ENCODE measurements at regions not wholly inside any gene's neighbourhood (a gene's known extent, or its start where the extent isn't known, plus 50 kb on each side); places are given as distances from the start of the nearest gene placed in this dataset.

GRCh38 chr21:27219068-27219467 lies 252.2 kb upstream of the ADAMTS5 start:
- no peak for DNase-seq (ENCODE audit: low spot score)
- ATAC-seq, result no peak

GRCh38 chr21:27213303-27213702 lies 246.4 kb upstream of the ADAMTS5 start:
- ATAC-seq (no peak), DNase-seq (ENCODE audit: low spot score) (no peak)

GRCh38 chr21:27212441-27212840 lies 245.6 kb upstream of the ADAMTS5 start:
- ATAC-seq, result no peak
- DNase-seq (ENCODE audit: low spot score), result no peak

- ATAC-seq, result no peak
These were observed 242.7 kb upstream of the ADAMTS5 start for GRCh38 chr21:27209546-27209945.

DNA sequence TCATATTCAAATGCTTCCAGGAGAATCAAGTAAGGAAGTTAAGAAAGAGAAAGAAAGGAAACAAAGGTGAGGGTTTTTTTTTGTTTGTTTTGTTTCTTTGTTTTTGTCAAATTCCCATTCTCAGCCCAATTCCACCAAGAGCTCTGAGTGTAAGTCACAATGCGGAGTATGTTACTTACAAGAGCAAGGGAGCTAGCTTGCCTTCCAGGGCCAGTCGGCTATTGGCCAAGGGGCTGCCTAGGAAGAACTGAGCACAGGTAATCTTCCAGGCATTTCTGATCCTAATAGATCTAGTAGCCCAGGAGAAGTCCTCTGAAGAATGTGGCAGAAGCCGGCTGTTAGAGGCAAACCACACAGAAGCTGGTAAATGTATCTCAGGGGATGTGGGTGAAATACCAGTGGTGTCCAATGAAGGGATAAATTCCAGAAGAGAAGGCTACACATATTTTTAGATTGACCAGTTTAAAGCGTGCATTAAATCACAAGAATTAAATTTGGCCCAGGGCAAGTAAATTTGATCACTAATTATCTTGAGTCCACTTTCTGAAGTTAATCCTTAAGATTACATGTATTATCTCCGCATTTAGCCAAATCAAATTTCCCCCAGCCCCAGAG lies 239.6 kb upstream of the ADAMTS5 start:
- ATAC-seq (no peak), DNase-seq (ENCODE audit: low spot score) (no peak)

More at GRCh38 chr21:27209546-27209945, 242.7 kb upstream of the ADAMTS5 start:
- DNase-seq (ENCODE audit: low spot score), result no peak

DNA sequence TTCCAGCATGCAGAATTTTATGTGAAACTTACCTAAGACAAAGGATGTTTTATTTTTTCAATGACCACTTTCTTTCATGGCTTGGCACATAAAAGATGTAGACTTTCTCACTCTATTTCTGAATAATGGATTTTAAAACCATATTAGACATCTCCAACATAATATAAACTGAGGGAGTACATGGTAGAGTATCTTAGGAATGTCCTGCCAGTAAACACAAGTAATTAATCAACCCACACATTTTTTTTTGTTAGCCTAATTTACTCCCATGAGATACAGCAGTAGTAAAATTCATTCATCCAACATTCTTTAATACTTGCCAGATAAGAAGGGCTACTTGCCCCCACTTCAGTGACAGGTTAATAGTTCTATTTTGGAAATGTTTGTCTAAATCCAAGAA lies 235.4 kb upstream of the ADAMTS5 start:
- DNase-seq (ENCODE audit: low spot score), result no peak

GRCh38 chr21:27201197-27201596 lies 234.3 kb upstream of the ADAMTS5 start:
- ATAC-seq (no peak), DNase-seq (ENCODE audit: low spot score) (no peak)

More for the DNA sequence above, 235.4 kb upstream of the ADAMTS5 start:
- ATAC-seq, result no peak

DNA sequence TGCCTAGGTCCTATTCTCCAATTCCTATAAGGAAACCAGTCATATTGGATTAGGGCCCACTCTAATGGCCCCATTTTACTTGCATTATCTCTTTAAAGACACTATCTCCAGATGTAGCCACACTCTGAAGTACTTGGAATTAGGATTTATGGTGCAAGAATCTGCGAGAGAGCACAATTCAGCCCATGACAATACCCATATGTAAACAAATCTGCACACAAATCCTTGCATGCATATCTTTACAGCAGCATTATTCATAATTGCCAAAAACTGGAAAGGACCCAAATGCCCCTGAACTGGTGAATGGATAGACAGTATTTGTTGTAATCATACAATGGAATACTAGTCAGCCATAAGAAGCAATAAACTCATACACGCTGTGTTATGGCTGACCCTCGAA lies 229.8 kb upstream of the ADAMTS5 start:
- ATAC-seq (no peak), DNase-seq (ENCODE audit: low spot score) (no peak)

DNA sequence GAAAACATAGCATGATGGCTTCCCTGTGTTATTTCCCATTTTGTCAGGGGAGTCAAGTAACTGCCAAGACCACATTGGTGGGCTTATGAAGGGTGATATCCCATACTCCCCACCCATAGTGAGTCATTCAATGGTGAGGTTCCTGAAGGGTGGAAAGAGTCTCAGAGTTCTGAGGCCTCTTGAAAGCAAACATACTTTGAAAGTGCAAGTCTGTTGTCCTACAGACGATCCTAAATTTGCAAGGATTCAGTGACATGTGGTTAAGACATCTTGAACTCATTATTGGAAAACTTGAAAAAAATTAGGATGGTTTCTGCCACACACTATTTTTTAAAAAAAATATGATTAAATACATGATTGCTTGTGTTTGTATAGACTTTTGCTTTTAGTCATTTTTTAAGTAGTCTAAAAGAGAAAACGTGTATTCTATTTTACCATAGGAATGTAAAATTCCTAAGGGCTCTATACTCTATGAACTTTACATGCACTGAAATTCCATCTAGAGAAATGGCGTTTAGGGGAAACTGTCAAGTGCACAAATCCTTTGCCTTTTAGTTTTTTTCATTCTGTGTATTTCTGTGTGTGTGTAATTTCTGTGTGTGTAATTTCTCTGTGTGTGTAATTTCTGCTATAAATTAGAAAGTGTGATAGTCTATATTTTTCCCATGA lies 225.5 kb upstream of the ADAMTS5 start:
- DNase-seq (ENCODE audit: low spot score), result no peak
- no peak for ATAC-seq

- DNase-seq (ENCODE audit: low spot score) (no peak), ATAC-seq (no peak)
These were observed 223.7 kb upstream of the ADAMTS5 start for GRCh38 chr21:27190601-27191000.

GRCh38 chr21:27189870-27190269 lies 223.0 kb upstream of the ADAMTS5 start:
- ATAC-seq (no peak), DNase-seq (ENCODE audit: low spot score) (no peak)

DNA sequence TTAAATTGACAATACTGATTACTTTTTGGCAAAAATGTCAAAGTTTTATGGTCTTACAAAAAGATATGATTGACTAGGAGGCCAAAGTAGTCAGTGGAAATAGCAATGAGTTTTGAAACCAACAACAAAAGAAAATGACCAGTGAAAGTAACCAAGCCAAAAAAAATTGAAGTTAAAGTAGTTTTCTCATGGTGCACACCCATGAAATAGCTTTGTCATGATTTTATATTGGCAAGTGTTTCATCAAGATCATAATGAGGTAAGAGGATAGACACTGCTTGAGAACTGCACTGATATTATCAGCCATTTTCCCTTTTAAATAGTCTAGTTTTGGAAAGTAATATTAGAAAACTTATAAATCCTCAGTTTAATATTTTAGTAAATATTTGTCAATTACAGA lies 206.2 kb upstream of the ADAMTS5 start:
- DNase-seq (ENCODE audit: low spot score) (no peak), ATAC-seq (no peak)

- no peak for ATAC-seq
These were observed 204.8 kb upstream of the ADAMTS5 start for GRCh38 chr21:27171707-27172106.

GRCh38 chr21:27168084-27168483 lies 201.2 kb upstream of the ADAMTS5 start:
- DNase-seq (ENCODE audit: low spot score), result no peak

More at GRCh38 chr21:27171707-27172106, 204.8 kb upstream of the ADAMTS5 start:
- DNase-seq (ENCODE audit: low spot score), result no peak

DNA sequence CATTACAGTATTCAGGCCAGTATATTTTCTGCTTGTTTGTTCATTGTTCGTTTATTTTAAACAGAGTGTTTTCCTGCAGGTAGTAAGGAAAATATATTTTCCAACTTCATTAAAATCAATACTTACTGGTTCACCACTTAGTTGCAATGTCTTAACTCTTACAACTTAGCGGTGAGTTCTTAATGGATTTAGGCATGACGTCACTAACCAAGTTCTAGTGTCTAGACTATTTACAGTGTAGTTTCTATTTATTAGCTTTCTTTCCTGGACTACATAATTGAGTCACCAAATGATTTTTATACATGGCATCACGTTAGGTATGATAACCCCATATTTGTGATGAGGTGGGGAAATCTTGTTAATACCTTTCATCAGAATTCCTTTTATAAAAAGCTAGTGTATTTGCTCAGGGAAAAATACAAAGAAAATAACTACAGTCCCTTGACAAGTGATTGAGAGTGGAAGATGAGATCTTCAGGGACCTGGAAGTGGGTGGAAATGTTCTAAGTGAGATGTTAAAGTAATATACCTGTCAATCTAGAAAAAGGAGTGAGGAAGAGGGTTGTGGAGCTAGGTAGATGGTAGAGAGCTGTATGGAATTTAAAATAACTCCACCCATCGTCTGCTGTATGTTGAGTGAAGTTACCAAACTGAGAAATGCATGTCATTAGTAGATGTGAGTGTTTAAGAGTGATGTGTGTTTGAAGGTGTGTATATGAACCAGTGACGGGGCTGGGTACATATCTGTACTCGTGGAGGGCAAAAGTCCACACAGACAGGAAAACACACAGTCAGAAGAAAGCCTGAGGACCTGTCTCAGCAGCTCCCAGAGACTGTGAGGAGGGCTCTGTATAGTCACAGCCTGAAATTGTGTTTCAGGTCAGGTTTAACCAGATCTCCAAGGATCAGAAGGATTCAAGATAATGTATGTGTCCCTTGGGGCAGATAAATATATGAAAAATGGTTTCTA lies 197.6 kb upstream of the ADAMTS5 start:
- ATAC-seq (no peak), DNase-seq (ENCODE audit: low spot score) (no peak)

More at GRCh38 chr21:27168084-27168483, 201.2 kb upstream of the ADAMTS5 start:
- no peak for ATAC-seq

DNA sequence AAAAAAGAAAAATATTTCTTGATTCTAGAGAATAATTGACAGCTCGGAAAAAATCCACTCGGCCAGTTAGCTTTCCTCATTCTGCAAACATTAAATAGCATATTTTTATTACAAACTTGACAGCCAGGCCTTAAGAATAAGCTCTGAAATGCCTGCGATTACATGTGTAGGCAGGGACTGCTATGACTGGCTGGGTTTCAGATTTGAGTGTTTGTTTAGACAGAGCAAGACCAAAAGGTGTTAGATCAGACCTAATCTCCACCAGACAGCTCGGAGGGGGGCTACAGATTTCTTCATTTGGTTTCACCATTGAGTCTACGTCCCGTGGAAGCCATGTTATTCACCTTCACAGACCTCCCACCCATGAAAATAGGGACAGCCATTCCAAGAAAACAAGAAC lies 192.1 kb upstream of the ADAMTS5 start:
- ATAC-seq (no peak), DNase-seq (ENCODE audit: low spot score) (no peak)

DNA sequence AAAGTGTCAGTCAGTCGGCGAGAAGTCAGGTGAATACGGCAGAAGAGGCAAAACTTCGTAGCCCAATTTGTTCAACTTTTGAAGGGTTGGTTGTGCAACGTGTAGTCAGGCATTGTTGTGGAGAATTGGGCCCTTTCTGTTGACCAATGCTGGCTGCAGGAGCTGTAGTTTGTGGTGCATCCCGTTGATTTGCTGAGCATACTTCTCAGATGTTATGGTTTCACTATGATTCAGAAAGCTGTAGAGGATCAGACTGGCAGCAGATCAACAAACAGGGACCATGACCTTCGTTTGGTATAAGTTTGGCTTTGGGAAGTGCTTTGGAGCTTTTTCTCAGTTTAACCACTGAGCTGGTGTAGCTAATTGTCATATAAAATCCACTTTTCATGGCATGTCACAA lies 190.2 kb upstream of the ADAMTS5 start:
- DNase-seq (ENCODE audit: low spot score) (no peak), ATAC-seq (no peak)

- ATAC-seq (no peak), DNase-seq (ENCODE audit: low spot score) (no peak)
These were observed 189.8 kb upstream of the ADAMTS5 start for GRCh38 chr21:27156666-27157065.

DNA sequence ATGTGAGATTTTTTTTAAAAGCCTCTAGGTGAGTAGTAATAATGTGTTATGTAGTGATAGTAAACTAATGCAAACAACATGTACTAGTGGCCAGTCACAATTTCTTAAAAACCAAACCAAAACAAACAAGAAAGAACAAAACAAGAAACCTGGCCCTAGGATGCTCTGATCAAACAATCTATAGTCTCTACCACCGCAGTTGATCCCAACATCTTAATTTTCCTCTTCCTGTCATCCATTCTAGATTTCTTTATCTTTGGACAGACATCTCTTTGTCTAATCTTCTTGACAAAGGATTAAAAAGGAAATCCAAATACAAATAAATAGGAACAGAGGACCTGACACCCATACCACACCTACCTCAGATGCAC lies 188.2 kb upstream of the ADAMTS5 start:
- ATAC-seq, result no peak
- DNase-seq (ENCODE audit: low spot score), result no peak

DNA sequence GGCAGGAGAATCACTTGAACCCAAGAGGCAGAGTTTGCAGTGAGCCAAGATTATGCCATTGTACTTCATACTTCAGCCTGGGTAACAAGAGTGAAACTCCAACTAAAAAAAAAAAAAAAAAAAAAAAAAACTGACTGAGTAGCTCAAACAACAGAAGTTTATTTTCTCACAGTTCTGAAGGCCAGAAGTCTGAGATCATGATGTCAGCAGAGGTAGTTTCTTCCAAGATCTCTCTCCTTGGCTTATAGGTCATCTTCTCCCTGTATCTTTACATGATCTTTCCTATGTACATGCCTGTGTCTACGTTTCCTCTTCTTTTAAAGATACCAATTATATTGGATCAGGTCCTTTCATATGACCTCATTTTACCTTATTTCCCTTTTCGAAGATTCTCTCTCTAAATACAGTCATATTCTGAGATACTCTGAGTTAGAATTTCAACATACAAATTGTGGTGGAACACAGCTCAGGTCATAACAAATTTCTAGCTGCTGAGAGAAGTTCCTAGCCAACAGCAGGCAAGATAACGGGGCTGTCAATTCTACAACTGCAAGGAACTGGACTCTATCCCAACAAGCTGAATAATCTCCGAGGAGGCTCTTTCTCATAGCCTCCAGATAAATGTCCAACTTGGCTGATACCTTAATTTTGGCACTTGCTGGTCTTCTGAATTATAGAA lies 187.7 kb upstream of the ADAMTS5 start:
- no peak for ATAC-seq
- DNase-seq (ENCODE audit: low spot score), result no peak

GRCh38 chr21:27152996-27153395 lies 186.1 kb upstream of the ADAMTS5 start:
- ATAC-seq, result no peak
- no peak for DNase-seq (ENCODE audit: low spot score)
